Dendritic cell treated with granulocyte-macrophage colony-stimulating factor and Interleukin-4, amounts not matched to agents 40 ng/mL and 50 ng/mL, for 4 days (primary cell): ENCODE measurements at regions not wholly inside any gene's neighbourhood (a gene's known extent, or its start where the extent isn't known, plus 50 kb on each side); places are given as distances from the start of the nearest gene placed in this dataset.
"Not testable (repeated sequence)": the region's sequence is repeated elsewhere in the genome, so short reads cannot be mapped to it uniquely, and the experiment has no call there.

Experiments
- H3K27ac Mint-ChIP-seq: one replicate; pipeline ENCODE4 v1.8.0; 2022; ENCODE audit warnings: mild to moderate bottlenecking, mixed read lengths
- H3K27me3 Mint-ChIP-seq: one replicate; pipeline ENCODE4 v1.8.0; 2022; ENCODE audit warnings: mild to moderate bottlenecking, mixed read lengths
- H3K36me3 Mint-ChIP-seq: one replicate; pipeline ENCODE4 v1.8.0; 2022; ENCODE audit warnings: low read depth, mixed read lengths
- H3K4me1 Mint-ChIP-seq: one replicate; pipeline ENCODE4 v1.8.0; 2022; ENCODE audit warnings: low read depth, mixed read lengths
- H3K4me3 Mint-ChIP-seq: one replicate; pipeline ENCODE4 v1.8.0; 2022; ENCODE audit warnings: mild to moderate bottlenecking, moderate library complexity, mixed read lengths
- H3K9me3 Mint-ChIP-seq: one replicate; pipeline ENCODE4 v1.8.0; 2022; ENCODE audit warnings: mixed read lengths
- intact Hi-C: fragments of 100-400 bp; cut with micrococcal nuclease; formaldehyde crosslinking; loops from one replicate; pipeline ENCODE4 v1.15.0; 2022

DNA sequence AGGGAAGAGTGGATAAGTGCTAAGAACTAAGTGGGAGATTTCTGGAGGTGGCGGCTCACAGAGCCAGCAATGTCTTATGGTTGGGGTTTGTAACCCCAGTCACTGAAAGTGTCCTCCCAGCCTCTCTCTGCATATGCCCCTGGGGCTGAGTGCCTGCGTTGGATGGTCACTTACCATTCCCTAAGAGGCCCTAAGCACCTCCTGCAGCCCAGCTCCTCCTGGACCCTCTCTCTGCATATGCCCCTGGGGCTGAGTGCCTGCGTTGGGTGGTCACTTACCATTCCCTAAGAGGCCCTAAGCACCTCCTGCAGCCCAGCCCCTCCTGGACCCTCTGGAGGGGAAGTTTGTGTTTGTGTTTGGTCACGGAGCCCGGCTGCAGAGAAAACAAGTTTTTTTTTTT is 425.8 kb downstream of the TMEM121 start:
- H3K4me1 Mint-ChIP-seq = peaks cover 48% of the 10 kb centered on the region
- peaks cover 5% of the 10 kb centered on the region for H3K27me3 Mint-ChIP-seq
- peak overlapping the region; percentile 28 for H3K27ac Mint-ChIP-seq
- H3K36me3 Mint-ChIP-seq = no peaks in the 10 kb centered on the region
- no peak overlapping the region for H3K4me3 Mint-ChIP-seq
- intact Hi-C loops = no loop called here
- H3K9me3 Mint-ChIP-seq = peaks cover 26% of the 10 kb centered on the region

DNA sequence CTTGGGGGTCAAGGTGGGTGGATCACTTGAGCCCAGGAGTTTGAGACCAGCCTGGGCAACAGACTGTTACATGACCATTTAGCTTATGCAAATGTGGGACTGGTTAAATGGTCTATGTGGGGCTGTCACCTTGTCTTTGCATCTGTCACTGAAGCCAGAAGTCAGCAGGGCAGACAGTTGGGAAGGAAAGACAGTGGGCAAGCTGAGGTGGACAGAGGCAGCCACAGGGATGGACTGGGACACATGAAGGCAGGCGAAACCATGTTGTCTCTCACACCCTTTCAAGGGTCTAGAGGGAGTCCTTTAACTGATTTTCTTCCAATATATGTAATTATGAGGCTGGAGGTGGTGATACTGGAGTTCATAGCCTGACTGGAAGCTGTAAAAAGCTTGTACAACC is 426.4 kb downstream of the TMEM121 start:
- peaks cover 26% of the 10 kb centered on the region for H3K9me3 Mint-ChIP-seq
- H3K4me1 Mint-ChIP-seq = peaks cover 47% of the 10 kb centered on the region
- intact Hi-C loops = no loop called here
- no peak overlapping the region for H3K27ac Mint-ChIP-seq
- peaks cover 9% of the 10 kb centered on the region for H3K27me3 Mint-ChIP-seq
- no peak overlapping the region for H3K4me3 Mint-ChIP-seq
- no peaks in the 10 kb centered on the region for H3K36me3 Mint-ChIP-seq

- intact Hi-C loops, H3K36me3 Mint-ChIP-seq, H3K4me3 Mint-ChIP-seq: not testable (repeated sequence)
- Mint-ChIP-seq H3K27ac (peak overlapping the region; percentile 57), H3K27me3 (peaks cover 13% of the 10 kb centered on the region), H3K9me3 (peaks cover 35% of the 10 kb centered on the region), H3K4me1 (peaks cover 35% of the 10 kb centered on the region)
Observed at GRCh38 chr14:105961625-105962024, 435.2 kb downstream of the TMEM121 start.

GRCh38 chr14:105962532-105962931 is 436.1 kb downstream of the TMEM121 start:
- H3K27me3 Mint-ChIP-seq = peaks cover 11% of the 10 kb centered on the region
- peaks cover 10% of the 10 kb centered on the region for H3K36me3 Mint-ChIP-seq
- H3K27ac Mint-ChIP-seq = no peak overlapping the region
- H3K9me3 Mint-ChIP-seq = peaks cover 35% of the 10 kb centered on the region
- no peak overlapping the region for H3K4me3 Mint-ChIP-seq
- intact Hi-C loops = no loop called here
- H3K4me1 Mint-ChIP-seq = peaks cover 41% of the 10 kb centered on the region

DNA sequence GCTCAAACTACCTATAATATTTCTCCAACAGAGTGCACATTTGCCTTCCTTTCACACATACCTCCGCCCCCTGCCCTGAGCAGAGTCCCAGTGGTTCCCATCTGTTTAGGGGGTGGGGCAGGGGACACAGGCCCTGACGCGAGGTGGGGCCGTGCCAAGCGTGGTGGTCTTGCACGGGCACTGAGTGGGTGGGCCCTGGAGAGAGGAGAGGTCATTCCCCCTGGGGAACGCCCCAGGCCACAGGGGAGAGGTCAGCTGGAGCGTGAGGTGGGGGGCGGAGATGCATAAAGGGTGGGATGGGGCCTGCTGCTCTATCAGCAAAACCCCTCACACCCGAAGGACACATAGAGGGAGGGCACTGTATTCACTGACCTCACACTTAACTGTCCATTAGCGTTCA is 441.9 kb downstream of the TMEM121 start:
- Mint-ChIP-seq H3K4me3 (no peak overlapping the region), H3K36me3 (no peaks in the 10 kb centered on the region), H3K27me3 (peaks cover 2% of the 10 kb centered on the region), H3K27ac (peak overlapping the region; percentile 85), H3K4me1 (peaks cover 47% of the 10 kb centered on the region), H3K9me3 (no peaks in the 10 kb centered on the region)
- intact Hi-C loops = no loop called here

- intact Hi-C loops, H3K36me3 Mint-ChIP-seq, H3K27me3 Mint-ChIP-seq, H3K9me3 Mint-ChIP-seq: not testable (repeated sequence)
- H3K4me1 Mint-ChIP-seq = peaks cover 45% of the 10 kb centered on the region
- H3K4me3 Mint-ChIP-seq = peak overlapping the region; percentile 2
- peak overlapping the region; percentile 85 for H3K27ac Mint-ChIP-seq
Observed at GRCh38 chr14:105969026-105969425, 442.6 kb downstream of the TMEM121 start.

GRCh38 chr14:105970821-105971220 is 444.4 kb downstream of the TMEM121 start:
- H3K27ac Mint-ChIP-seq, H3K4me3 Mint-ChIP-seq, H3K9me3 Mint-ChIP-seq, H3K36me3 Mint-ChIP-seq, intact Hi-C loops: not testable (repeated sequence)
- Mint-ChIP-seq H3K27me3 (peaks cover 12% of the 10 kb centered on the region), H3K4me1 (peaks cover 55% of the 10 kb centered on the region)

- peaks cover 12% of the 10 kb centered on the region for H3K27me3 Mint-ChIP-seq
- H3K4me3 Mint-ChIP-seq = no peak overlapping the region
- no peaks in the 10 kb centered on the region for H3K9me3 Mint-ChIP-seq
- no peaks in the 10 kb centered on the region for H3K36me3 Mint-ChIP-seq
- intact Hi-C loops = no loop called here
- peaks cover 51% of the 10 kb centered on the region for H3K4me1 Mint-ChIP-seq
- H3K27ac Mint-ChIP-seq = peak overlapping the region; percentile 47
Observed at GRCh38 chr14:105971593-105972500, 445.5 kb downstream of the TMEM121 start.

- Mint-ChIP-seq H3K9me3 (no peaks in the 10 kb centered on the region), H3K4me3 (peak overlapping the region; percentile 24), H3K36me3 (no peaks in the 10 kb centered on the region), H3K4me1 (peaks cover 21% of the 10 kb centered on the region), H3K27me3 (peaks cover 12% of the 10 kb centered on the region), H3K27ac (peak overlapping the region; percentile 74)
- intact Hi-C loops = no loop called here
Observed at GRCh38 chr14:105974902-105975301, 448.5 kb downstream of the TMEM121 start.

DNA sequence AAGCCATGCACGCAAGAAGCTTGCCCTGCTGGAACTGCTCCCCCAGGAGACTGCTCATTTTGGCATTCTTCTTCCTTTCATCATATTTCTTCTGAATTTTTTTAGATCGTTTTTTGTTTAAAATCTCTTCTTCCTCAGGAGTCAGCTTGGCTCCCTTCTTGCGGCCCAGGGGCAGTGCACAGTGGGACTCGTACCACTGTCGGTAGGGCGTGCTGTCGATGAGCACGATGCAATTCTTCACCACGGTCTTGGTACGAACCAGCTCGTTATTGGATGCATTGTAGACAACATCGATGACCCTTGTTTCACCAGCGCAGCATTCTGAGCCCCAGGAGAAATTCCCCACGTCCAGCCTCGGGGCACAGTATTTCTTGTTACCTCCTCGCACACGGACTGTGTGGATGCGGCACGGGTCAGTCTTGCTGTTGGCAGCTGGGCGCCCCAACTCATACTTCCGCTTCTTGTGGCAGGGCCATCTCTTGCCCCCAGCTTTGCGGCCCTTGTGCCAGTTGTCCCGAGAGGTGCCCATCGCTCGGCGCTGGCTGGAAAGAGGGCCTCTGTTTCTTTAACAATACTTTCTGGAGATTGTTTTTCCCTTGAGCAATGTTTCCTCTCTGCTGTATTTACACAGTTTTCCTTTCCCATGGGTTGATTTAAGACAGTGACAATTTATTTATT is 452.4 kb downstream of the TMEM121 start:
- H3K4me1 Mint-ChIP-seq = peaks cover 32% of the 10 kb centered on the region
- no peaks in the 10 kb centered on the region for H3K9me3 Mint-ChIP-seq
- H3K27me3 Mint-ChIP-seq = peaks cover 11% of the 10 kb centered on the region
- no peaks in the 10 kb centered on the region for H3K36me3 Mint-ChIP-seq
- H3K4me3 Mint-ChIP-seq = no peak overlapping the region
- no peak overlapping the region for H3K27ac Mint-ChIP-seq
- intact Hi-C loops = no loop called here

- Mint-ChIP-seq H3K4me3 (no peak overlapping the region), H3K9me3 (no peaks in the 10 kb centered on the region), H3K27ac (no peak overlapping the region), H3K4me1 (peaks cover 25% of the 10 kb centered on the region), H3K36me3 (no peaks in the 10 kb centered on the region), H3K27me3 (peaks cover 4% of the 10 kb centered on the region)
- intact Hi-C loops = no loop called here
Observed at GRCh38 chr14:105979446-105979845, 453.1 kb downstream of the TMEM121 start.

DNA sequence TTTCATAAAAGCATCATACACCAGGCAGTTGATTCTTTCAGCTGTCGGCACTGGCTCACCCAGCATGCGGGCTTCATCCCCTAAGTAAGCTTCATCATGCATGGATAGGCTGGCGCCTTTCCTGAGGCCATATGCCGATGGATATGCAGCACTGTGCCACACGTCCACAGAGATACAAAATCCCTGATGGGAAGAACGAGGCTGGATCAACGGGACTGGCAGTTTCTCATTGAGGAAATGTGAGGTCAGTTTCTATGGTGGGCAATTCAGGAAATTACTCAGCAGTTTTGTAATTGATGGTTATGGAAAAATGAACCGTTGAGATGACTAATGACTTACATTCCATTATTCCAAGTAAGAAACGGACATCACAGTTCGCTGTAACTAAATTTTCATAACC is 453.8 kb downstream of the TMEM121 start:
- H3K4me1 Mint-ChIP-seq = peaks cover 19% of the 10 kb centered on the region
- peak overlapping the region; percentile 54 for H3K27ac Mint-ChIP-seq
- no peaks in the 10 kb centered on the region for H3K9me3 Mint-ChIP-seq
- no peak overlapping the region for H3K4me3 Mint-ChIP-seq
- intact Hi-C loops = no loop called here
- H3K27me3 Mint-ChIP-seq = no peaks in the 10 kb centered on the region
- H3K36me3 Mint-ChIP-seq = no peaks in the 10 kb centered on the region

GRCh38 chr14:105981517-105982302 is 455.3 kb downstream of the TMEM121 start:
- H3K4me3 Mint-ChIP-seq, intact Hi-C loops, H3K36me3 Mint-ChIP-seq, H3K9me3 Mint-ChIP-seq, H3K27me3 Mint-ChIP-seq: not testable (repeated sequence)
- Mint-ChIP-seq H3K4me1 (peaks cover 19% of the 10 kb centered on the region), H3K27ac (peak overlapping the region; percentile 25)

- Mint-ChIP-seq H3K27ac (no peak overlapping the region), H3K27me3 (no peaks in the 10 kb centered on the region), H3K36me3 (no peaks in the 10 kb centered on the region), H3K9me3 (no peaks in the 10 kb centered on the region), H3K4me3 (no peak overlapping the region), H3K4me1 (peaks cover 19% of the 10 kb centered on the region)
- intact Hi-C loops = no loop called here
Observed at GRCh38 chr14:105982664-105983063, 456.3 kb downstream of the TMEM121 start.
